ENCODE measurements at regions not wholly inside any gene's neighbourhood (a gene's known extent, or its start where the extent isn't known, plus 50 kb on each side); places are given as distances from the start of the nearest gene placed in this dataset.

- no peaks in the 10 kb centered on the region for H3K79me2 ChIP-seq (ENCODE audit: control insufficient read depth, insufficient read depth, low read length)
- no peak for TF ChIP-seq CTCF (IDR thresholded peaks at IDR 0.05)
- TF ChIP-seq EZH2 (IDR thresholded peaks at IDR 0.05; ENCODE audit: borderline replicate concordance, insufficient read depth, low read depth, low read length, poor library complexity, severe bottlenecking) = no peak
- Mint-ChIP-seq H3K4me3 (no peak overlapping the region), H3K4me1 (no peaks in the 10 kb centered on the region), H3K27me3 (peaks cover 16% of the 10 kb centered on the region), H3K9me3 (ENCODE audit: insufficient read depth) (no peaks in the 10 kb centered on the region), H3K27ac (no peak overlapping the region)
- no peaks in the 10 kb centered on the region for H3K27me3 ChIP-seq (replicated peaks in 1 of 4; ENCODE audit: control extremely low read depth in 1 of 4, control insufficient read depth in 3 of 4, insufficient read depth in 4 of 4, low read length in 3 of 4)
- H3K9ac ChIP-seq (ENCODE audit: low read length) = no peak overlapping the region
- H3K4me3 ChIP-seq (ENCODE audit: control extremely low read depth in 1 of 5, extremely low read depth in 1 of 5, insufficient read depth in 1 of 5, low read depth in 2 of 5, low read length in 4 of 5) = no peak overlapping the region
- H2AFZ ChIP-seq (ENCODE audit: insufficient read depth, low read depth, low read length, poor library complexity, severe bottlenecking) = no peak overlapping the region
- no peak overlapping the region for H3K27ac ChIP-seq (ENCODE audit: low read length in 2 of 2)
- CTCF ChIA-PET = interaction anchor here (0.6 kb wide), 1 partner anchor 681 kb away, joined by 6 read pairs; no protein-coding TSS in a partner anchor
- intact Hi-C loops (cut with micrococcal nuclease) = no loop called here
- DNase-seq = no peak
- no peaks in the 10 kb centered on the region for H3K4me1 ChIP-seq (ENCODE audit: control insufficient read depth in 2 of 2, insufficient read depth in 2 of 2, low read length in 2 of 2)
- H4K20me1 ChIP-seq (ENCODE audit: control insufficient read depth, insufficient read depth, low read length, poor library complexity, severe bottlenecking) = no peaks in the 10 kb centered on the region
- POLR2A ChIA-PET = no interaction called here
- H3K9me3 ChIP-seq (ENCODE audit: control extremely low read depth in 1 of 3, control insufficient read depth in 2 of 3, insufficient read depth in 1 of 3, low read length in 2 of 3) = peaks cover 0 to 2% (median 0%) of the 10 kb centered on the region in 3 donors
- ATAC-seq (ENCODE audit: low read depth) = no peak
- no peaks in the 10 kb centered on the region for H3K36me3 ChIP-seq (replicated peaks in 1 of 2; ENCODE audit: control extremely low read depth in 1 of 2, control insufficient read depth in 1 of 2, extremely low read depth in 1 of 2, insufficient read depth in 2 of 2, low read length in 1 of 2)
- no peak overlapping the region for H3K4me2 ChIP-seq (replicated peaks; ENCODE audit: low read depth, low read length, poor library complexity, severe bottlenecking)
- 88% methylated on average over 8 of the region's 10 CpGs for WGBS (ENCODE audit: insufficient coverage)
Observed at GRCh38 chr9:126154182-126154827, 172.3 kb upstream of the MVB12B start.

DNA sequence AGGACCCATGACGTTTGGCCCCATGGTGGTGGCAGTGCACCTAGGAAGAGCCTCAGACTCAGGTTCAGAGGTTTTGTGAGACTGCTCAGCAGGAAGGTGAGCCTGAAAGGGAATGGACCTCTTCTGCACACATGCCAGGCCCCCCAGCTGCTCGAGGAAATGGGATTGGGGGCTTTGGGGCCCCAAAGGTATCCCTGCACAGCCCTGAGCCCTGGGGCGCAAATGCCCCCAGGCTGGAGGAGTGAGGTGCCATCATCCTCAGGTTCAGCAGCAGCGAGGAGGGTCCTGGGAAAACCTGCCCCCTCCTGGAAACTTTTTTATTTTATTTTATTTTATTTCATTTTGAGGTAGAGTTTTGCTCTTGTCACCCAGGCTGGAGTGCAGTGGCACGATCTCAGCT lies 171.8 kb upstream of the MVB12B start:
- Histone ChIP-seq H3K79me2 (ENCODE audit: control insufficient read depth, insufficient read depth, low read length) (no peaks in the 10 kb centered on the region), H3K36me3 (replicated peaks in 1 of 2; ENCODE audit: control extremely low read depth in 1 of 2, control insufficient read depth in 1 of 2, extremely low read depth in 1 of 2, insufficient read depth in 2 of 2, low read length in 1 of 2) (no peaks in the 10 kb centered on the region), H2AFZ (ENCODE audit: insufficient read depth, low read depth, low read length, poor library complexity, severe bottlenecking) (no peak overlapping the region), H3K9ac (ENCODE audit: low read length) (no peak overlapping the region), H3K27me3 (replicated peaks in 1 of 4; ENCODE audit: control extremely low read depth in 1 of 4, control insufficient read depth in 3 of 4, insufficient read depth in 4 of 4, low read length in 3 of 4) (no peaks in the 10 kb centered on the region), H3K9me3 (ENCODE audit: control extremely low read depth in 1 of 3, control insufficient read depth in 2 of 3, insufficient read depth in 1 of 3, low read length in 2 of 3) (peaks cover 0 to 2% (median 0%) of the 10 kb centered on the region in 3 donors), H3K4me2 (replicated peaks; ENCODE audit: low read depth, low read length, poor library complexity, severe bottlenecking) (no peak overlapping the region), H3K27ac (ENCODE audit: low read length in 2 of 2) (no peak overlapping the region), H3K4me3 (ENCODE audit: control extremely low read depth in 1 of 5, extremely low read depth in 1 of 5, insufficient read depth in 1 of 5, low read depth in 2 of 5, low read length in 4 of 5) (no peak overlapping the region), H3K4me1 (ENCODE audit: control insufficient read depth in 2 of 2, insufficient read depth in 2 of 2, low read length in 2 of 2) (no peaks in the 10 kb centered on the region), H4K20me1 (ENCODE audit: control insufficient read depth, insufficient read depth, low read length, poor library complexity, severe bottlenecking) (no peaks in the 10 kb centered on the region)
- intact Hi-C loops (cut with micrococcal nuclease) = no loop called here
- ATAC-seq (ENCODE audit: low read depth) = no peak
- Mint-ChIP-seq H3K27me3 (peaks cover 16% of the 10 kb centered on the region), H3K27ac (no peak overlapping the region), H3K4me3 (no peak overlapping the region), H3K4me1 (no peaks in the 10 kb centered on the region), H3K9me3 (ENCODE audit: insufficient read depth) (no peaks in the 10 kb centered on the region)
- no peak for DNase-seq
- TF ChIP-seq CTCF (IDR thresholded peaks at IDR 0.05) = no peak
- TF ChIP-seq EZH2 (IDR thresholded peaks at IDR 0.05; ENCODE audit: borderline replicate concordance, insufficient read depth, low read depth, low read length, poor library complexity, severe bottlenecking) = no peak
- WGBS (ENCODE audit: insufficient coverage) = 88% methylated on average over 4 of the region's 5 CpGs
- CTCF ChIA-PET = interaction anchor here (0.6 kb wide), 1 partner anchor 682 kb away, joined by 6 read pairs; no protein-coding TSS in a partner anchor
- POLR2A ChIA-PET = no interaction called here
